Osteocyte (in vitro differentiated cells): ENCODE measurements at regions not wholly inside any gene's neighbourhood (a gene's known extent, or its start where the extent isn't known, plus 50 kb on each side); places are given as distances from the start of the nearest gene placed in this dataset.

Experiments used
- DNase-seq: peaks from one replicate; pipeline ENCODE4 v3.0.0; 2021; ENCODE audit warnings: mixed read lengths; ENCODE audit not compliant: unreplicated experiment; ENCODE audit errors: extremely low spot score
- H3K27ac Mint-ChIP-seq: one replicate; pipeline ENCODE4 v1.8.0; 2021; ENCODE audit warnings: mild to moderate bottlenecking, mixed read lengths; ENCODE audit not compliant: unreplicated experiment
- H3K27me3 Mint-ChIP-seq: one replicate; pipeline ENCODE4 v1.8.0; 2021; ENCODE audit warnings: mixed read lengths; ENCODE audit not compliant: unreplicated experiment
- H3K36me3 Mint-ChIP-seq: one replicate; pipeline ENCODE4 v1.8.0; 2021; ENCODE audit warnings: mixed read lengths; ENCODE audit not compliant: unreplicated experiment
- H3K4me1 Mint-ChIP-seq: one replicate; pipeline ENCODE4 v1.8.0; 2021; ENCODE audit warnings: mixed read lengths; ENCODE audit not compliant: unreplicated experiment
- H3K4me3 Mint-ChIP-seq: one replicate; pipeline ENCODE4 v1.8.0; 2021; ENCODE audit warnings: mild to moderate bottlenecking, moderate library complexity, mixed read lengths; ENCODE audit not compliant: unreplicated experiment
- H3K9me3 Mint-ChIP-seq: one replicate; pipeline ENCODE4 v1.8.0; 2021; ENCODE audit warnings: mixed read lengths; ENCODE audit not compliant: unreplicated experiment
- TF ChIP-seq, protein P1 (sequence below): fragments of 200-600 bp; sonication (generic); IDR thresholded peaks from 2 replicates; pipeline ENCODE4 v1.5.0; 2021; ENCODE audit warnings: antibody characterized with exemption, mild to moderate bottlenecking, moderate library complexity

DNA sequence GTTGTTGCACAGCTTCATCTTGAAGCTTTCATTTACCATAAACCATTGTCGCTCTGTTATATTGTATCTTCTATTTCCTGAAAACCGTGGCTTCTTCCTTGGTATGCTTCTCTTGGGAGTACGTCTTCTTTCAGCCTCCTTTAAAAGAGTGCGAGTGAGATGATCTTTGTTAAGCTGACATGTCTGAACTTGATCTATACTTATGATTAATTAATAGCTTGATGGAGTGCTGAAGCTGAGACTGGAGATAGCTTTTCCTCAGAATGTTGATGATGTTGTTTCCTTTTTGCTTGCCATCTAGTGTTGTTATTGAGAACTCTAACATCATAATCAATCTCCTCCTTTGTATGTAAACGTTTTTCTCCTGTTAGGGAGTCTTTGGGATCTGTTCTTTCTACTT lies 529.3 kb upstream of the SPRY2 start:
- no peaks in the 10 kb centered on the region for H3K27me3 Mint-ChIP-seq
- TF ChIP-seq, protein P1, sequence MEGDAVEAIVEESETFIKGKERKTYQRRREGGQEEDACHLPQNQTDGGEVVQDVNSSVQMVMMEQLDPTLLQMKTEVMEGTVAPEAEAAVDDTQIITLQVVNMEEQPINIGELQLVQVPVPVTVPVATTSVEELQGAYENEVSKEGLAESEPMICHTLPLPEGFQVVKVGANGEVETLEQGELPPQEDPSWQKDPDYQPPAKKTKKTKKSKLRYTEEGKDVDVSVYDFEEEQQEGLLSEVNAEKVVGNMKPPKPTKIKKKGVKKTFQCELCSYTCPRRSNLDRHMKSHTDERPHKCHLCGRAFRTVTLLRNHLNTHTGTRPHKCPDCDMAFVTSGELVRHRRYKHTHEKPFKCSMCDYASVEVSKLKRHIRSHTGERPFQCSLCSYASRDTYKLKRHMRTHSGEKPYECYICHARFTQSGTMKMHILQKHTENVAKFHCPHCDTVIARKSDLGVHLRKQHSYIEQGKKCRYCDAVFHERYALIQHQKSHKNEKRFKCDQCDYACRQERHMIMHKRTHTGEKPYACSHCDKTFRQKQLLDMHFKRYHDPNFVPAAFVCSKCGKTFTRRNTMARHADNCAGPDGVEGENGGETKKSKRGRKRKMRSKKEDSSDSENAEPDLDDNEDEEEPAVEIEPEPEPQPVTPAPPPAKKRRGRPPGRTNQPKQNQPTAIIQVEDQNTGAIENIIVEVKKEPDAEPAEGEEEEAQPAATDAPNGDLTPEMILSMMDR: no peak
- H3K4me3 Mint-ChIP-seq: no peak overlapping the region
- DNase-seq: no peak
- no peaks in the 10 kb centered on the region for H3K9me3 Mint-ChIP-seq
- H3K27ac Mint-ChIP-seq: no peak overlapping the region
- H3K36me3 Mint-ChIP-seq: no peaks in the 10 kb centered on the region
- peaks cover 9% of the 10 kb centered on the region for H3K4me1 Mint-ChIP-seq

DNA sequence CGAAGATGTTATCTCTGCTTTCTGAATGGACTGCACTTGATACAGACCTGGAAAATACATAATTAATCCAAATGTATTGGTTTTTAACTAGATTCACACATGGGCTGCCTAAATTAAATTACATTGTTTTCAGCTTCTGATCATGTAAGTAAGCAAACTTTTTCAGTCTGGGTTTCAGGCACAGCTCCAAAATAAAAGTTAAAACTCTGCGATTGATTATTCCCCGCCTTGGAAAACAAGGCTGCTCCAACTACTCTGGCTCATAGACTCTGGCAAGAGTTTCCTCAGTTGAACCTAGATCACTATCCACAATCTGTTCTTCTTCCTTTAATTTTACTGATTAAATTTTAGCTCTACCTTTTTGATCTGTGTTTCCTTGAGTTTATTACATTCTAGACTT lies 526.0 kb upstream of the SPRY2 start:
- peaks cover 9% of the 10 kb centered on the region for H3K4me1 Mint-ChIP-seq
- TF ChIP-seq, protein P1: no peak
- no peaks in the 10 kb centered on the region for H3K27me3 Mint-ChIP-seq
- no peaks in the 10 kb centered on the region for H3K36me3 Mint-ChIP-seq
- H3K4me3 Mint-ChIP-seq: no peak overlapping the region
- no peak overlapping the region for H3K27ac Mint-ChIP-seq
- no peak for DNase-seq
- no peaks in the 10 kb centered on the region for H3K9me3 Mint-ChIP-seq

DNA sequence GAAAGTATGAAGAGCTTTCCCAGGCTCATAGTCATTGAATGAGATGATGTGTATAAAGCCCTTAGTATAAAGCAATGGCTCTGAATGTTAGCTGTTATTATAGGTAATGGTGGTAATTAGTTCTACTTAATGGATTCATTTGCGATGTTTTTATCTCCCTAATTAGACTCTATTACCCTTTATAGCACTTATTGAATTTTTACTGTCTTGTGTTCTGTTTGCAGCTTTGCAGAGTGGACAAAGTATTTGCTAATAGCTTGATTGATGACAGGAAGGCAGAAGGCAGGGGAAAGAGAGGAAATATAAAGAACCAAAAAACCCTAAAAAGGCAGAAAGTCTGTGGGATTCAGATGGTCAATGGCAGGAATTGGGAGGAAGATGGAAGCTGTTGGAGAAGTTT lies 524.4 kb upstream of the SPRY2 start:
- no peaks in the 10 kb centered on the region for H3K9me3 Mint-ChIP-seq
- H3K4me3 Mint-ChIP-seq: no peak overlapping the region
- TF ChIP-seq, protein P1: no peak
- no peak for DNase-seq
- H3K36me3 Mint-ChIP-seq: no peaks in the 10 kb centered on the region
- H3K27me3 Mint-ChIP-seq: no peaks in the 10 kb centered on the region
- no peak overlapping the region for H3K27ac Mint-ChIP-seq
- H3K4me1 Mint-ChIP-seq: peaks cover 11% of the 10 kb centered on the region

DNA sequence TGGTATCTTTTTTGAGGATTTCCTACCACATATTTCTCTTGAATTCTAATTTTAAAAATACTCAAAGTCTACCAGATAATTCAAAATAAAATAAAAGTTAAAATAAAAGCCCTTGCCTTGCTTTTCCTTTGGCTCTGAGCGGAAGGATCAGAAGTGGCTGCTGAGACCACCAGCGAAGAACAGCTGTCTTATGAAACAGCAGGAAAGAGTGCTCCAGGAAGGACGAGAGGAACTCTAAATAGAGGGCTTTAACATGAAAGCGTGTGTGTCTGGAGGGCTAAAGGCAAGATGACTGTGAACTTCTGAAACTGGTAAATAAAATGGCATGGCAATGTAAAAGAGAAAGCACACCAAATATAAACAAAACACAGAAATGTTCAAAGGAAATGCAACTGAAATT lies 521.5 kb upstream of the SPRY2 start:
- no peak overlapping the region for H3K4me3 Mint-ChIP-seq
- DNase-seq: no peak
- no peaks in the 10 kb centered on the region for H3K36me3 Mint-ChIP-seq
- no peaks in the 10 kb centered on the region for H3K9me3 Mint-ChIP-seq
- peak overlapping the region; percentile 15 for H3K27ac Mint-ChIP-seq
- no peaks in the 10 kb centered on the region for H3K27me3 Mint-ChIP-seq
- TF ChIP-seq, protein P1: no peak
- H3K4me1 Mint-ChIP-seq: peaks cover 11% of the 10 kb centered on the region

DNA sequence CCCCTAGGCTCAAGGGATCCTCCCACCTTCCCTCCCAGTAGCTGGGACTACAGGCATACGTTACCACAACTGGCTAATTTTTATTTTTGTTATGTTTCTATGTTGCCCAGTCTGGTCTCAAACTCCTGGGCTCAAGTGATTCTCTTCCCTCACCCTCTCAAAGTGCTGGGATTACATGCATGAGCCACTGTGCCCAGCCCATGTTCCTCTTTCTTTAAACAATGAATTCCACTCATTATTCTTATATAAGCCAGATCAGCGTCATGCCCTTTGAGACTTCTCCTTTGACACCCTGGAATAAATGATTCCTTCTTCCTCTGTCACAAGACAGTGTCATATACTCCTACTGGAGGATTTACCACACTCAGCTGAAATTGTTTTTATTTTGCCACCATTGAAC lies 519.9 kb upstream of the SPRY2 start:
- Mint-ChIP-seq H3K4me3 (no peak overlapping the region), H3K9me3 (no peaks in the 10 kb centered on the region), H3K4me1 (peaks cover 11% of the 10 kb centered on the region), H3K36me3 (no peaks in the 10 kb centered on the region), H3K27me3 (no peaks in the 10 kb centered on the region), H3K27ac (no peak overlapping the region)
- DNase-seq: no peak
- TF ChIP-seq, protein P1: no peak
